ENCODE measurements at regions not wholly inside any gene's neighbourhood (a gene's known extent, or its start where the extent isn't known, plus 50 kb on each side); places are given as distances from the start of the nearest gene placed in this dataset.

DNA sequence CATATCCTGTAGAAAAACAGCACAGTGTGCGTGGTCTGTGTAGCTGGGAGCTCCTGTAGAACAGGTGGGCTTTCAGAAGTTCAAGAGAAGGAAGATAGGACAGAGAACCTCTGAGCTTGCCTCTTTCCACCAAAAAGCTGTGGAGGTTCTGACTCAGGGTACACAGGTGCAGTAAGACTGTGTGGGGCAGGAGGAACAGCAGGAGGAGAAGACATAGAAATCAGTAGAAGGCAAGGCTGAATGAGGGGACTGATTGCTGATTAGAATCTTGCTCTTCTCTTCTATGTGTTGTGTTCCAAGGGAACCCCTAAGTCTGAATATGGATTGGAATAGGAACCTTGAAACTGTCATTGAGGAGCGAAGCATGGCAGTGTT is 122.7 kb downstream of the AKAP11 start:
- TF ChIP-seq EZH2phosphoT487 (IDR thresholded peaks at IDR 0.05; ENCODE audit: borderline replicate concordance) (no peak), CTCF (conservative IDR thresholded peaks at IDR 0.05; ENCODE audit: low read length) (no peak)
- Histone ChIP-seq H3K36me3 (ENCODE audit: insufficient read depth, low read length) (no peaks in the 10 kb centered on the region), H3K27me3 (ENCODE audit: insufficient read depth, low read length, poor library complexity, severe bottlenecking) (no peaks in the 10 kb centered on the region), H3F3A (ENCODE audit: low read depth) (no peaks in the 10 kb centered on the region), H3K4me1 (ENCODE audit: insufficient read depth, low read length, poor library complexity, severe bottlenecking) (peaks cover 41% of the 10 kb centered on the region), H3K4me3 (ENCODE audit: low read length, poor library complexity, severe bottlenecking) (no peak overlapping the region), H3K4me2 (ENCODE audit: low read depth, low read length, poor library complexity, severe bottlenecking) (peak overlapping the region; percentile 3), H4K20me1 (ENCODE audit: insufficient read depth, low read length, poor library complexity, severe bottlenecking) (no peaks in the 10 kb centered on the region), H2AFZ (ENCODE audit: low read length) (peak overlapping the region; percentile 3; the same call in 1 of the 2 replicates), H3K9ac (ENCODE audit: low read depth, low read length, poor library complexity, severe bottlenecking) (no peak overlapping the region), H3K79me2 (ENCODE audit: insufficient read depth, low read length) (no peaks in the 10 kb centered on the region), H3K9me3 (ENCODE audit: insufficient read depth, low read depth, low read length) (no peaks in the 10 kb centered on the region), H3K9me2 (replicated peaks; ENCODE audit: low read depth, low read length) (no peaks in the 10 kb centered on the region)

- Histone ChIP-seq H3K79me2 (ENCODE audit: insufficient read depth, low read length) (no peaks in the 10 kb centered on the region), H3K9me3 (ENCODE audit: insufficient read depth, low read depth, low read length) (no peaks in the 10 kb centered on the region), H3K4me2 (ENCODE audit: low read depth, low read length, poor library complexity, severe bottlenecking) (peak overlapping the region; percentile 3), H3K4me1 (ENCODE audit: insufficient read depth, low read length, poor library complexity, severe bottlenecking) (peaks cover 41% of the 10 kb centered on the region), H4K20me1 (ENCODE audit: insufficient read depth, low read length, poor library complexity, severe bottlenecking) (no peaks in the 10 kb centered on the region), H2AFZ (ENCODE audit: low read length) (peak overlapping the region; percentile 3), H3K36me3 (ENCODE audit: insufficient read depth, low read length) (no peaks in the 10 kb centered on the region), H3K9ac (ENCODE audit: low read depth, low read length, poor library complexity, severe bottlenecking) (peak overlapping the region; percentile 7), H3K9me2 (replicated peaks; ENCODE audit: low read depth, low read length) (no peaks in the 10 kb centered on the region), H3K4me3 (ENCODE audit: low read length, poor library complexity, severe bottlenecking) (no peak overlapping the region), H3K27me3 (ENCODE audit: insufficient read depth, low read length, poor library complexity, severe bottlenecking) (no peaks in the 10 kb centered on the region), H3F3A (ENCODE audit: low read depth) (no peaks in the 10 kb centered on the region)
- no peak for TF ChIP-seq CTCF (conservative IDR thresholded peaks at IDR 0.05; ENCODE audit: low read length)
Observed at GRCh38 chr13:42395086-42395821, 123.3 kb downstream of the AKAP11 start.

DNA sequence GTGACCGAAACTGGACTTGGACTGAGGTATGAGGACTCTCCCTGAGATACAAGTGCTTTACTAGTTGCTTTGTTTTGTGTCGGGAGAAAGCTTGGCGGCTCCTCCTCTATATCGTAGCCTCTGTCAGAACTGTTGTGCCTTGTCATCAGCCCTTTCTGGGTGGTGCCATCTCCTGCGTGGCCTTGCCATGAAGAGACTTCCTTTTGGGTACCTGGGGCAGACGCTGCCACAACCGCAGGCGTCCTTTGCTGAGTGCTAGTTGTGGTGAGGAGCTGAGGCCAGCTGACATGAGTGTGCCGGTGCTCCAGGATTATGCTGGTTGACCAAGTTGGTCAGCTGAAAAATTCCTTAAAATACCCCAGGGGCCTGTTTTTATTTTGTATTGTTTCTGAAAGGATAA is 124.5 kb downstream of the AKAP11 start:
- Histone ChIP-seq H3K36me3 (ENCODE audit: insufficient read depth, low read length) (no peaks in the 10 kb centered on the region), H2AFZ (ENCODE audit: low read length) (no peak overlapping the region), H3K27me3 (ENCODE audit: insufficient read depth, low read length, poor library complexity, severe bottlenecking) (no peaks in the 10 kb centered on the region), H3K4me3 (ENCODE audit: low read length, poor library complexity, severe bottlenecking) (no peak overlapping the region), H3K4me2 (ENCODE audit: low read depth, low read length, poor library complexity, severe bottlenecking) (no peak overlapping the region), H3K9me2 (replicated peaks; ENCODE audit: low read depth, low read length) (no peaks in the 10 kb centered on the region), H3K9ac (ENCODE audit: low read depth, low read length, poor library complexity, severe bottlenecking) (no peak overlapping the region), H3K9me3 (ENCODE audit: insufficient read depth, low read depth, low read length) (no peaks in the 10 kb centered on the region), H3F3A (ENCODE audit: low read depth) (no peaks in the 10 kb centered on the region), H3K79me2 (ENCODE audit: insufficient read depth, low read length) (no peaks in the 10 kb centered on the region), H3K4me1 (ENCODE audit: insufficient read depth, low read length, poor library complexity, severe bottlenecking) (peaks cover 41% of the 10 kb centered on the region), H4K20me1 (ENCODE audit: insufficient read depth, low read length, poor library complexity, severe bottlenecking) (no peaks in the 10 kb centered on the region)
- TF ChIP-seq CTCF (conservative IDR thresholded peaks at IDR 0.05; ENCODE audit: low read length) = no peak
- no peak for TF ChIP-seq EZH2phosphoT487 (IDR thresholded peaks at IDR 0.05; ENCODE audit: borderline replicate concordance)

All from Loucy (cell line).